Epithelial cell of esophagus (primary cell): ENCODE measurements at regions not wholly inside any gene's neighbourhood (a gene's known extent, or its start where the extent isn't known, plus 50 kb on each side); places are given as distances from the start of the nearest gene placed in this dataset.
A peak's percentile ranks its signal among the peaks of the same experiment; 100 is the strongest.
"Not testable (repeated sequence)": the region's sequence is repeated elsewhere in the genome, so short reads cannot be mapped to it uniquely, and the experiment has no call there.

ENCODE experiments used
- DNase-seq: peaks from one replicate; pipeline ENCODE4 v3.0.0; 2010; ENCODE audit warnings: low read depth
- H3K4me3 ChIP-seq: 2 replicates; pipeline ENCODE4 v1.5.1; 2011; ENCODE audit warnings: mild to moderate bottlenecking, low read length, control low read depth
- CTCF ChIP-seq: IDR thresholded peaks from 2 replicates; pipeline ENCODE4 v1.5.1; 2011; ENCODE audit warnings: low read depth, mild to moderate bottlenecking, low read length, control low read depth, inconsistent platforms; ENCODE audit not compliant: insufficient read depth; ENCODE audit errors: missing control alignments

- no peak for TF ChIP-seq CTCF
- no peak for DNase-seq
- H3K4me3 ChIP-seq: no peak overlapping the region
Observed at GRCh38 chr3:177336873-177337450, 139.7 kb upstream of the TBL1XR1 start.

- DNase-seq: peak; percentile 57
- TF ChIP-seq CTCF: no peak
Observed at GRCh38 chr3:177337541-177338331, 140.5 kb upstream of the TBL1XR1 start.

GRCh38 chr3:177338697-177339219, 141.5 kb upstream of the TBL1XR1 start:
- no peak overlapping the region for H3K4me3 ChIP-seq
- no peak for DNase-seq
- no peak for TF ChIP-seq CTCF

More at GRCh38 chr3:177337541-177338331, 140.5 kb upstream of the TBL1XR1 start:
- H3K4me3 ChIP-seq: no peak overlapping the region

GRCh38 chr3:177339220-177339703, 142.0 kb upstream of the TBL1XR1 start:
- not testable (repeated sequence) for DNase-seq, H3K4me3 ChIP-seq

GRCh38 chr3:177340243-177340830, 143.1 kb upstream of the TBL1XR1 start:
- DNase-seq: no peak
- no peak overlapping the region for H3K4me3 ChIP-seq
- TF ChIP-seq CTCF: no peak

- no peak overlapping the region for H3K4me3 ChIP-seq
- no peak for DNase-seq
- TF ChIP-seq CTCF: no peak
Observed at GRCh38 chr3:177341736-177342419, 144.6 kb upstream of the TBL1XR1 start.
